ENCODE measurements at regions not wholly inside any gene's neighbourhood (a gene's known extent, or its start where the extent isn't known, plus 50 kb on each side); places are given as distances from the start of the nearest gene placed in this dataset.
A peak's percentile ranks its signal among the peaks of the same experiment; 100 is the strongest.

DNA sequence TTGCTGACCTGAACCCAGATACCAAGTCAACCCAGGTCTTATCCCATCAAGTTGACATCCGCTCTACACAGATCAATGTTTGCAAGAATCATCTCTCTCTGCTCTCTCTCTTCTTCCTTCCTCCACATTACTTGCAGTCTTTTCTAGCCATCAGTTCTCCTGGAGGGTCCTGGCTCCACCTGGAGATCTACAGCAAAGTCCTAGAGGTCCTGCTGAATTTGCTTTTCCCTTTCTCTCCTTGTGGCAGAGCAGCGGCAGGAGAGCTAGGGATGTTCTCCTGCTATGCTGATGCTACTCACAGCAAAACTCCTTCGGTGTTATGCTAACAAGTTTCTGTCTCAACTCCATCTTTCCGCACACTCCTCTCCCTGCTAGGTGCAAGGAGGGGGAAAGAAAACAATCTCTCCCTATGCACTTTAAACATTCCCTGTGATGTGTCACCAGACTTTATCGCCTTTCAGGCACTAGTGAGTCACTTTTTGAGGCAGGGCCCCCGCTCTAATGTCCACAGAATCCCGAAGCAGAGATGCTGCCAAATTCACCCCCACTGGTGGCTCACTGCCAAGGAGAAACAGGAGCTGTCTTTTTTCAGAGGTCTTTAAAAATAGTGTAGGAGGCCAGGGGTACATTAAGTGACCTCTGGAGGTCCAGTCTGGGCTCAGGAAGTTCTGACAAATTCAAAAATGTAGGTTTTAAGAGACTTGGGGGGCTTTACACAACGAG lies 62.6 kb downstream of the FAM50B start:
- TF ChIP-seq, protein P1, sequence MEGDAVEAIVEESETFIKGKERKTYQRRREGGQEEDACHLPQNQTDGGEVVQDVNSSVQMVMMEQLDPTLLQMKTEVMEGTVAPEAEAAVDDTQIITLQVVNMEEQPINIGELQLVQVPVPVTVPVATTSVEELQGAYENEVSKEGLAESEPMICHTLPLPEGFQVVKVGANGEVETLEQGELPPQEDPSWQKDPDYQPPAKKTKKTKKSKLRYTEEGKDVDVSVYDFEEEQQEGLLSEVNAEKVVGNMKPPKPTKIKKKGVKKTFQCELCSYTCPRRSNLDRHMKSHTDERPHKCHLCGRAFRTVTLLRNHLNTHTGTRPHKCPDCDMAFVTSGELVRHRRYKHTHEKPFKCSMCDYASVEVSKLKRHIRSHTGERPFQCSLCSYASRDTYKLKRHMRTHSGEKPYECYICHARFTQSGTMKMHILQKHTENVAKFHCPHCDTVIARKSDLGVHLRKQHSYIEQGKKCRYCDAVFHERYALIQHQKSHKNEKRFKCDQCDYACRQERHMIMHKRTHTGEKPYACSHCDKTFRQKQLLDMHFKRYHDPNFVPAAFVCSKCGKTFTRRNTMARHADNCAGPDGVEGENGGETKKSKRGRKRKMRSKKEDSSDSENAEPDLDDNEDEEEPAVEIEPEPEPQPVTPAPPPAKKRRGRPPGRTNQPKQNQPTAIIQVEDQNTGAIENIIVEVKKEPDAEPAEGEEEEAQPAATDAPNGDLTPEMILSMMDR (IDR thresholded peaks at IDR 0.05; ENCODE audit: borderline replicate concordance, extremely low read depth, insufficient read depth): no peak
- DNase-seq: peak; percentile 72 to 91 (median 81)
- peaks cover 0 to 32% (median 18%) of the 10 kb centered on the region in 3 donors for H3K4me1 ChIP-seq (ENCODE audit: control insufficient read depth in 2 of 3, insufficient read depth in 2 of 3, low read depth in 1 of 3, low read length in 3 of 3)

DNA sequence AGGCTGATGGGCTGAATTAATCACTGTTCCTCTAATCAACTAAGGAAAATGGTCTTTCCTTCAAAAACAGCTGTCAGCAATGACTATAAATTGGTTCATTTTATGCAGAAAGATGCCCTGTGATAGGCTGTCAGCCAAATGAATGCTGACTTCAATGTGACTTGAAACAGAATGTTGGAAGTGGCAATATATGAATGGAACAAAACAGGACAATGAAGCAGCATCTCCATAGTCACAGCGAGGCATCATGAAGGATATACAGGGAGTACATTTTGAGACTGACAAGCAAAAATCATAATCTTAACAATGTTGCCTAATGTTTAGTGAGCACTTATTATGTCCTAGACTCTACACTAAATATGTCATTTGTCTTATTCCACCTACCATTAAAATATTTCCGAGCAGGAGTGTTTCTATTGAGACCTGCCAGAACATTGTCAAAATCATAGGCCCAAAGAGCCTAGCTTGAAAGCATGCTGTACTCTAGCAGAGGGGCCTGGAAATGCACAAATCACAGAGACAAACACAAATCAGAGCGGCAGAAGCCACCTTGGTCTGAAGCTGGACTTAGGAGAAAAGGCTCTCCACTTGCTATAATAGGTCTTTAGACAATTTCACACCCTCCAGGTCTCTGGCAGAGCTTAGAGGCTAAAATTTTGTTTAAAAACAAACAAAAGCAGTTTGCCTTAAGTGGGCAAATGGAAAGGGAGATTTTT lies 63.3 kb downstream of the FAM50B start:
- Histone ChIP-seq H3K27me3 (ENCODE audit: control insufficient read depth, insufficient read depth, low read length) (no peaks in the 10 kb centered on the region), H3K9me3 (ENCODE audit: control insufficient read depth in 2 of 3, insufficient read depth in 1 of 3, low read length in 3 of 3) (no peaks in the 10 kb centered on the region), H3K36me3 (ENCODE audit: control insufficient read depth in 2 of 3, insufficient read depth in 3 of 3, low read length in 3 of 3) (no peaks in the 10 kb centered on the region), H3K4me1 (ENCODE audit: control insufficient read depth in 2 of 3, insufficient read depth in 2 of 3, low read depth in 1 of 3, low read length in 3 of 3) (peaks cover 0 to 32% (median 18%) of the 10 kb centered on the region in 3 donors), H3K9ac (ENCODE audit: low read length in 3 of 3) (no peak overlapping the region), H3K4me3 (ENCODE audit: low read length in 3 of 3) (no peak overlapping the region), H3K27ac (ENCODE audit: low read depth in 2 of 2, low read length in 2 of 2) (peak overlapping the region; percentile 62 to 73)
- intact Hi-C loops (cut with DNase I): no loop called here
- TF ChIP-seq, protein P1 (IDR thresholded peaks at IDR 0.05; ENCODE audit: borderline replicate concordance, extremely low read depth, insufficient read depth): no peak
- no peak for FAIRE-seq
- DNase-seq: no peak

More for the DNA sequence above, 62.6 kb downstream of the FAM50B start:
- no peaks in the 10 kb centered on the region for H3K9me3 ChIP-seq (ENCODE audit: control insufficient read depth in 2 of 3, insufficient read depth in 1 of 3, low read length in 3 of 3)
- no peaks in the 10 kb centered on the region for H3K27me3 ChIP-seq (ENCODE audit: control insufficient read depth, insufficient read depth, low read length)
- no peak overlapping the region for H3K9ac ChIP-seq (ENCODE audit: low read length in 3 of 3)
- no peak overlapping the region for H3K4me3 ChIP-seq (ENCODE audit: low read length in 3 of 3)
- intact Hi-C loops (cut with DNase I): no loop called here
- peak overlapping the region; percentile 62 to 73 for H3K27ac ChIP-seq (ENCODE audit: low read depth in 2 of 2, low read length in 2 of 2)
- no peak for FAIRE-seq
- H3K36me3 ChIP-seq (ENCODE audit: control insufficient read depth in 2 of 3, insufficient read depth in 3 of 3, low read length in 3 of 3): no peaks in the 10 kb centered on the region

DNA sequence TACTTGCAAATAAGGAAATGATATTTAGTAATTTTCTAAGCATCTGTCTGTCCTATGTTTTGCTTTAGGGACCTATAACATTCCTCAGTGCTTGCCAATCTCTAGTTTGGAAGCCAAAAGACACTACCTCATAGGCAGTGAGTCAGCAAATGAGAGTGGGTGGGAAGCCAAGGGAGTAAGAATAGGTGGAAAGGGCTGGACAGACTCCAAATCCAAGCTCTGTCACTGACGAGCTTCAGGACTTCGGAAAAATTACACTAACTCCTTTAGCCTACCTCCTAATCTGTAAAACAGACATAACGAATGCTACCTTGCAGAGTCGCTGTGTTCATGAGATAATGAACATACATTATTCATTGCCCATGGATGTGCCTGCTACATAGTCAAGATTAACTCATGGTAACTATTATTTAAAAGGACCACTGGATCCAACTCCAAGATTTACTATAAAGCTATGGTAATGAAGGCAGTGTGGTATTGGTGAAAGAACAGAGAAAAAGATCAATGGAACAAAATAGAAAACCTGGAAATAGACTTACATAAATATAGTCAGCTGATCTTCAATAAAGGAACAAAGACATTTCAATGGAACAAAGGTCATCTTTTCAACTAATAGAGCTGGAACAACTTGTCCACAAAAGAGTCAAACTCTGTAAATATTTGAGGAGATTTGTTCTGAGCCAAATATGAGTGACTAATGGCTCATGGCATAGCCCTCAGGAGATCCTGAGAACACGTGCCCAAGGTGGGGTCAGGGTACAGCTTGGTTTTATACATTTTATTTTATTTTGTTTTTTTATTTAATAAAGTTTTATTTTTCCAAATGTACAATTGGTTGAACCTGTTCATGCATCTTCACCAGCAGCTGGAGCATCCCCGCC lies 64.1 kb downstream of the FAM50B start:
- H3K4me1 ChIP-seq (ENCODE audit: control insufficient read depth in 2 of 3, insufficient read depth in 2 of 3, low read depth in 1 of 3, low read length in 3 of 3): peaks cover 0 to 32% (median 18%) of the 10 kb centered on the region in 3 donors
- H3K36me3 ChIP-seq (ENCODE audit: control insufficient read depth in 2 of 3, insufficient read depth in 3 of 3, low read length in 3 of 3): no peaks in the 10 kb centered on the region
- no peak overlapping the region for H3K9ac ChIP-seq (ENCODE audit: low read length in 3 of 3)
- peak overlapping the region; percentile 56 to 73 for H3K27ac ChIP-seq (ENCODE audit: low read depth in 2 of 2, low read length in 2 of 2)
- TF ChIP-seq, protein P1 (IDR thresholded peaks at IDR 0.05; ENCODE audit: borderline replicate concordance, extremely low read depth, insufficient read depth): no peak
- H3K4me3 ChIP-seq (ENCODE audit: low read length in 3 of 3): no peak overlapping the region
- H3K9me3 ChIP-seq (ENCODE audit: control insufficient read depth in 2 of 3, insufficient read depth in 1 of 3, low read length in 3 of 3): no peaks in the 10 kb centered on the region
- H3K27me3 ChIP-seq (ENCODE audit: control insufficient read depth, insufficient read depth, low read length): no peaks in the 10 kb centered on the region
- FAIRE-seq: no peak
- peak in 1 of 5 donors; percentile 53 for DNase-seq
- intact Hi-C loops (cut with DNase I): no loop called here

Data from kidney (tissue), 13 donors.